Kidney (tissue), 13 donors: ENCODE measurements at regions not wholly inside any gene's neighbourhood (a gene's known extent, or its start where the extent isn't known, plus 50 kb on each side); places are given as distances from the start of the nearest gene placed in this dataset.

Experiments used
- DNase-seq, 5 donors: peaks; one replicate each; pipeline ENCODE4 v3.0.0-alpha.2; 2013 to 2020
- FAIRE-seq: peaks from 2 replicates; lab custom pipeline; 2012; peaks lifted over from hg19 to GRCh38; lab: Jason Lieb, UNC
- H3K27ac ChIP-seq, 2 donors: one replicate each; pipeline ENCODE4 v1.7.0; 2013; ENCODE audit warnings: low read depth in 2 of 2, low read length in 2 of 2, inconsistent platforms in 1 of 2
- H3K27me3 ChIP-seq: one replicate; pipeline ENCODE4 v1.7.1; 2013; ENCODE audit warnings: low read length, inconsistent platforms; ENCODE audit not compliant: control insufficient read depth, insufficient read depth
- H3K36me3 ChIP-seq, 3 donors: one replicate each; pipeline versions ENCODE4 v1.7.0 to v1.7.1; 2013; ENCODE audit warnings: low read length in 3 of 3, control low read depth in 1 of 3, inconsistent platforms in 1 of 3; ENCODE audit not compliant: insufficient read depth in 3 of 3, control insufficient read depth in 2 of 3
- H3K4me1 ChIP-seq, 3 donors: one replicate each; pipeline versions ENCODE4 v1.7.0 to v1.7.1; 2013; ENCODE audit warnings: low read length in 3 of 3, inconsistent platforms in 1 of 3, low read depth in 1 of 3; ENCODE audit not compliant: control insufficient read depth in 2 of 3, insufficient read depth in 2 of 3
- H3K4me3 ChIP-seq, 3 donors: one replicate each; pipeline versions ENCODE4 v1.7.0 to v1.8.1; 2013; ENCODE audit warnings: low read length in 3 of 3, control low read depth in 1 of 3, inconsistent platforms in 1 of 3
- H3K9ac ChIP-seq, 3 donors: one replicate each; pipeline versions ENCODE4 v1.7.0 to v1.7.1; 2013; ENCODE audit warnings: low read length in 3 of 3, control low read depth in 1 of 3, inconsistent platforms in 1 of 3
- H3K9me3 ChIP-seq, 3 donors: one replicate each; pipeline versions ENCODE4 v1.7.0 to v1.7.1; 2013; ENCODE audit warnings: low read length in 3 of 3, control low read depth in 1 of 3, inconsistent platforms in 1 of 3; ENCODE audit not compliant: control insufficient read depth in 2 of 3, insufficient read depth in 1 of 3
- CTCF ChIP-seq: IDR thresholded peaks from 3 replicates; pipeline ENCODE4 v1.5.1; 2012; ENCODE audit warnings: mild to moderate bottlenecking, moderate library complexity, borderline replicate concordance; ENCODE audit not compliant: insufficient read depth; ENCODE audit errors: extremely low read depth
- intact Hi-C: fragments of 100-400 bp; cut with DNase I; formaldehyde crosslinking; loops from one replicate; pipeline ENCODE4 v1.11.1; 2022
- donor health status: control.
- donor health status: control.
- donor health status: control.
- donor health status: control.
- donor health status: control.
- donor health status: DM: yes; HTN: yes; CAD: no.
- donor health status: Normal renal cell carcinoma (clear cell type).

DNA sequence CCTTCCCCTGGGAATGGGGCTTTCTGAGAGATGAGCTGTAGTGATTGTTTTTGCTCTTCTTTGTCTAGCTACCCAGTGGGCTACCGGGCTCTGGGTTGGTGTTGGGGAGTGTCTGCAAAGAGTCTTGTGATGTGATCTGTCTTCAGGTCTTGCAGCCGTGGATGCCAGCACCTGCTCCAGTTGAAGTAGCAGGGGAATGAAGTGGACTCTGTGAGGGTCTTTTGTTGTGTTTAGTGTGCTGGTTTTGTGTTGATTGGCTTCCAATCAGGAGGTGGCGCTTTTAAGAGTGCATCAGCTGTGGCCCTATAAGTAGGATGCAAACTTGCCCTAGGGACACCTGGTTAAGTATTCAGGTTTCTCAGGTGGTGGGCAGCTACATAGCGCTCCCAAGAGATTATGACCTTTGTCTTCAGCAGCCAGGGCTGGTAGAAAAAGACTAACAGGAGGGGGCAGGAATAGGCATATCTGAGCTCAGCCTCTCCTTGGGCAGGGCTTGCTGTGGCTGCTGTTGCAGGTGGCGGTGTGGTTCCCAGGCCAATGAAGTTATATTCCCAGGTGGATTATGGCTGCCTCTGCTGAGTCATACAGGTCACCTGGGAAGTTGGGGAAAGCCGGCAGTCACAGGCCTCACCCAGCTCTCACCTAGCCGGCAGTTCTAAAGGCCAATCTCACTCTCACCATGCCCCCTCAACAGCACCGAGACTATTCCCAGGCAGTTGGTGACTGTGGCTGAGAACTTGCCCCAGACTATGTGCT lies 315.7 kb upstream of the C11orf87 start:
- FAIRE-seq (no peak), DNase-seq (no peak)
- H3K9me3 ChIP-seq: no peaks in the 10 kb centered on the region
- H3K9ac ChIP-seq: no peak overlapping the region
- TF ChIP-seq CTCF: no peak
- intact Hi-C loops: no loop called here
- H3K4me3 ChIP-seq: no peak overlapping the region
- no peaks in the 10 kb centered on the region for H3K36me3 ChIP-seq
- H3K27me3 ChIP-seq: no peaks in the 10 kb centered on the region
- no peaks in the 10 kb centered on the region for H3K4me1 ChIP-seq
- H3K27ac ChIP-seq: no peak overlapping the region

DNA sequence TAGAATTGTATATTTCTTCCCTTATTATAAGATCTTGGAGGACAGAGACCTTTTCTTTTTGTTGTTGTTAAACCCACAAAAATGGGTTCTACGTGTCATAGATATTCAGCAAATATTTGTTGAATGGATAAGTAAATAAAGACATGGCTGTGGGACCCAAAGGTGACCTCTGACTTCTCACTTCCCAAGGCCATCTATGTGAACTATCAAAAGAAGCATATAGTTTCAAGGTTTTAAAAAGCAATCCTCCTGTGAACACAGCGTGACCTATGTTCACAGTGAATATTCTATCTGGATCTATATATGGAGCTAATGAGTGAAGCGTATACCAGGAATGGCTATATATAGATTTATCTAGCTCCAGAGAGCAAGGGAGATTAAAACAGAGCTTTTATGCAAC lies 312.8 kb upstream of the C11orf87 start:
- FAIRE-seq (no peak), DNase-seq (no peak)
- no peaks in the 10 kb centered on the region for H3K4me1 ChIP-seq
- H3K9me3 ChIP-seq: no peaks in the 10 kb centered on the region
- no peak overlapping the region for H3K27ac ChIP-seq
- intact Hi-C loops: no loop called here
- H3K9ac ChIP-seq: no peak overlapping the region
- H3K27me3 ChIP-seq: no peaks in the 10 kb centered on the region
- no peak overlapping the region for H3K4me3 ChIP-seq
- TF ChIP-seq CTCF: no peak
- no peaks in the 10 kb centered on the region for H3K36me3 ChIP-seq

- no peaks in the 10 kb centered on the region for H3K9me3 ChIP-seq
- intact Hi-C loops: no loop called here
- DNase-seq (no peak), FAIRE-seq (no peak)
- H3K27me3 ChIP-seq: no peaks in the 10 kb centered on the region
- no peak overlapping the region for H3K27ac ChIP-seq
- no peaks in the 10 kb centered on the region for H3K4me1 ChIP-seq
- no peak for TF ChIP-seq CTCF
- no peak overlapping the region for H3K9ac ChIP-seq
- H3K36me3 ChIP-seq: no peaks in the 10 kb centered on the region
- H3K4me3 ChIP-seq: no peak overlapping the region
Observed at GRCh38 chr11:109109571-109110315, 312.2 kb upstream of the C11orf87 start.
